RPMI7951 (cell line): ENCODE measurements at regions not wholly inside any gene's neighbourhood (a gene's known extent, or its start where the extent isn't known, plus 50 kb on each side); places are given as distances from the start of the nearest gene placed in this dataset.

ENCODE experiments used
- DNase-seq: peaks from one replicate; pipeline ENCODE4 v3.0.0-alpha.2; 2012; ENCODE audit warnings: low read depth

GRCh38 chr4:163966612-163967011 is 472.1 kb downstream of the TMA16 start:
- DNase-seq: no peak

DNA sequence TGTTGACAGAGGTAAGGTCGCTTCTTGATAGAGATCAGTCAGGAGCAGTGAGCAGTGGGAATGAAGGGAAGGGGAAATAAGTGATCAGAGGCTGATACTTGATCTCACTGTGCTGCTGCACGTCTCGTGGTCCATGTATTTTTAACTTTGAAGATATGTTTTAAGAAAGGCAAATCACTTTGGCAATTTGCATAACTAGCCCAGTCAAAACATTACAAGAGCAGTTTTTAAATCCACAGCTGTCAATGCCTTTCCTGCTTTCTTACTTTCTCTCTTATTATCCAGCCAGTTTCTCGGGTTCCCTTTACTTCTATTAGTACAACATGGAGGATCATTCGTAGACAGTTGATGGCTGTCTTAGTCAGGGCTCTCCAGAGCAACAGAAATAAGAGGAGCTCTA is 472.8 kb downstream of the TMA16 start:
- no peak for DNase-seq

- DNase-seq: no peak
Observed at GRCh38 chr4:163967710-163968109, 473.2 kb downstream of the TMA16 start.

DNA sequence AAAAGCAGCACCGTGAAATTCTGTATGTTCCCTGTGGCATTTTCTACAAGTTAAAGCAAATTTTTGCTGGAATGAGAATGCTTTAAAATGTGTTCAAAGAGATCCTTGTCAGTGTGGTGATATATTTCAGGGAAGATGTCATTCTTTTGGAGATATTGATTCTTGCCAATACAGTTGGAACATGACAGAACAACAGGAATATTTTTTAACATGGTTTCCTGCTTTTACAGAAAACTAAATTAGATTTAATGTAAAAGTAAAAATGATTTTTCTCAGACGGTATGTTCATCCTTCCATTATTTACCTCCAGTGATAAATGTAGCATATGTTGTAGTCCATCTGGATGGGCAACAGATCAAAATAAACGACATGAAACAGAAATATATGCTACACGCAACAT is 474.8 kb downstream of the TMA16 start:
- no peak for DNase-seq

GRCh38 chr4:163976588-163976987 is 482.1 kb downstream of the TMA16 start:
- DNase-seq: no peak

DNA sequence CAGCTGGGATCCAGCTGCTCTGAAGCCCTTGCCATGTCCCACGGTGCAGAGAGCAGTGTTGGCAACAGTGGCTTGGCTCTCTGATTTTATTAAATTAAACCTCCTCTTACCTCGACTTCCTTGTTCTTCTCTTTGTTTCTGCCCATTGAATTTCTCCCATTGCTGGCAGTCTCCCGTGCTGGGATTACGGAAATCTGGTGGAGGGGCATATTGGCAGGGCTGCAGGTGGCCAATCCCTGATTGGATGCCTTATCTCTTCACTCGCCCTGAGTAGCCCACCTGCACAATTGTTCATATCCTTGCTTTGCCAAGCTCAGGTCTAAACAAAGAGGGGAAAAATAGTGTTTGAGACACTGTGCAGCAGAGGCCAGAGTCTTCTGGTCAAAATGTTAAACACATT is 493.9 kb downstream of the TMA16 start:
- no peak for DNase-seq

- no peak for DNase-seq
Observed at GRCh38 chr4:163988865-163989264, 494.4 kb downstream of the TMA16 start.

DNA sequence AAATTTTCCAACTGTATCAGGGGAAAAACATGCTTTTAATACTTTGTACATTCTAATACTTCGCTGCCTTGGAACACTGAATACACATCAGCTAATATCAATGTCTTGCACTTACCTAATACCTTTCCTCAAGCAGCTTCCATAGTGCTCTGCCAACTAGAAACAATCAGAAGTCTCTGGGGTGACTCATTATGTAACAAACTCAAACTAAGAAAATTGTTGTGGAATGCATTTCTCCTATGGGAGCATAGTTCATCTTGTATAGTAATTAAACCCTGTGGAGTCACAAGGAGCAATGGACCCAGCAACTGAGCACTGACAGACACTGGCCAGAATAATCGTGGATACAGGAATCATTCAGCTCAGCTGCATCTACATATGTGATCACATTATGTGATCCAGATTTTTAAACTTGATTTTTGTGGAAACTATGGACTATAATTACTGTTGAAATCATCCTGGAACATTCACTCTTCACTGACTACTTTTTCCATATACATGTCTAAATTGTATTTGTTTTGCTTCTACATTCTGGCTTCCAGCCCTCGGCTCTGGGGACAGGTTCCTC is 496.9 kb downstream of the TMA16 start:
- no peak for DNase-seq

DNA sequence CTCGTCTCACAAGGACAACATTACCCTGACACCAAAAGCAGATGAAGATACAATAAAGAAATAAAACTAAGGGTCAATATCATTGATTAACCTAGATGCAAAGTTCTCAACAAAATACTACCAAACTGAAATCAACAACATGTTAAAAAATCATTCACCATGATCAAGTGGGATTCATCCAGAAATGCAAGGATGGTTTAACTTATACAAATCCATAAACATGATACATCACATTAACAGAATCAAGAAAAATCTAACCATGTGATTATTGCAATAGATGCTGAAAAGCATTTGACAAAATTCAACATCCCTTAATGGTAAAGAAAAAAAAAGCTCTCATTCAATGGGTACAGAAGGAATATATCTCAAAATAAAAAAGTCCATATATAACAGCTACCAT is 514.9 kb downstream of the TMA16 start:
- DNase-seq: no peak

- DNase-seq: no peak
Observed at GRCh38 chr4:164011791-164012190, 517.3 kb downstream of the TMA16 start.

- no peak for DNase-seq
Observed at GRCh38 chr4:164012396-164013027, 518.0 kb downstream of the TMA16 start.

DNA sequence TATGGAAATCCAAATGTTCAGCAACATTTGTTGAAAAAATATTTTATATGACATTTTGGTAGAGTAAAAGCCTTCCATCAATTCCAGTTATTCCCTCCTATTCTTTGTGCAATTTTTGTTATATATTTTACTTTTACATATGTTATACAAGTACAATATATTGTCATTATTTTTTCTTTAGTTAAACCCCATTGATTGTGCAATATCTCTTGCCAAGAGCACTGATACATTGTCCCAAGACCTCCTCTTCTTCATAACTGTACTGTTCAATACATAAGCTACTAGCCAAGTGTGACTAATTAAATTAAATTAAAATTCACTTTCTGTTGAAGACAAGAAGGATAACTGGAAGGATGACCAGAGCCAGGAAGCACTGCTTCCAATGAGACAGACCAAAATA is 527.5 kb downstream of the TMA16 start:
- no peak for DNase-seq

DNA sequence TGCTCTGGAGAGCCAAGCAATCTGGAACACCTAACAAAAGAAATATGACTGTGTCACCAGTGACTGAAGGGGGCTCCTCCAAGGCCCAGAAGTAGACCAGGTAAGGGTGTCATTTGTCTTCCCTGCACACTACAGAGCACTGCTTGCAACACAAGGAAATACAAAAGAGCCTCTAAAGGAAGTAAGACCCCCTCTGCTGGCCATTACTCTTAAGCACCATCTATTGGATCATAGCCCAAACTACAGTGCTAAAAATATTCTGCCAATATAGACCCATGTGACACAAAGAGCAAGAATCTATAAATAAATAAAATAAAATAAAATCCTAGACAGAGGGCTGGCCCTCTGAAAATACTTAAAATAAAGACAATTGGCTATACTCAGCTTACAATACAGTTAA is 528.7 kb downstream of the TMA16 start:
- no peak for DNase-seq

DNA sequence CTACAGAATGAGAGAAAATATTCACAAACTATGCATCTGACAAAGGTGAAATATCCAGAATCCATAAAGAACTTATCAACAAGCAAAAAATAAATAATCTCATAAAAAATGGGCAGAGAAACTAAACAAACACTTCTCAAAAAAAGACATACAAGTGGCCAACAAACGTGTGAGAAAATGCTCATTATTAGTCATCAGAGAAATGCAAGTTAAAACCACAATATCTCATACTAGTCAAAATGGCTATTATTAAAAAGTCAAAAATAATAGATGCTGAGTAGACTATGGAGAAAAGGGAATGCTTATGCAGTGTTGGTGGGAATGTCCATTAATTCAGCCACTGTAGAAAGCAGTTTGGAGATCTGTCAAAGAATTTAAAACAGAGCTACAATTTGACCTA is 533.3 kb downstream of the TMA16 start:
- no peak for DNase-seq

DNA sequence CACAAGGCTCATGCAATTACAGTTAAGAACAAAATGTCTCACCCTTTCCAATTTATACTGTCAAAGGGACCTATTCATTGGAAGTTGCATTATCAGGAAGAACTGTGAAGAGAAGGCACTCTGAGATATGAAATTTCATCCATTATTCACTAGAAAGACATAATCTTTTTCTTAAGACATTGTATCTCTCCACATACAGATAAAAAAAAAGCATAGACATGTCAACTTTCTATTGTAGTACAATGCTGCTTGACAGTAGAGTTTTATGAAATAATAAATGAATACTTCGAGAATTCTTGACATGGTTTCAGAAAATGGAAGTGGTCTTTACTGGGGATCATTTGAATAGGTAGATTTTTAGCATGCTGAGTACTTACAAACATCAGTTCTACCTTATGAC is 545.0 kb downstream of the TMA16 start:
- DNase-seq: no peak

GRCh38 chr4:164056426-164057142 is 562.1 kb downstream of the TMA16 start:
- no peak for DNase-seq

GRCh38 chr4:164058776-164059445 is 564.4 kb downstream of the TMA16 start:
- no peak for DNase-seq

DNA sequence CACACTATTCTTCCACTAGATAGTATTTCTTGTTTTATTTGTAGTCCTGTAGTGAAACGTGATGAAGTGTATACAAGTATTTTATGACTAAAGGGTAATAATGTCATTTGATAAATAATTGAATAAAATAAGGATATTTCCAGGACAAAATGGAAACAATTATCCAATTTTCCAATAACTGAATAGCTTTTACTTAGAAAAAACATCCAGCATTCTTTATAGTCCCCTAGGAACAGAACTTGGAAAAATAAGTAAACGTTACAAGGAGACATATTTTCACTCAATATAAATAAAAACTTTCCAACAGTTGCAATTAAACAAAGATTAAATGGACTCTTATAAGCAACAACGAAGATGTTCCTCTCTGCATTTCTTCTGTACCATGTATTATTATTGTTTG is 566.0 kb downstream of the TMA16 start:
- no peak for DNase-seq

DNA sequence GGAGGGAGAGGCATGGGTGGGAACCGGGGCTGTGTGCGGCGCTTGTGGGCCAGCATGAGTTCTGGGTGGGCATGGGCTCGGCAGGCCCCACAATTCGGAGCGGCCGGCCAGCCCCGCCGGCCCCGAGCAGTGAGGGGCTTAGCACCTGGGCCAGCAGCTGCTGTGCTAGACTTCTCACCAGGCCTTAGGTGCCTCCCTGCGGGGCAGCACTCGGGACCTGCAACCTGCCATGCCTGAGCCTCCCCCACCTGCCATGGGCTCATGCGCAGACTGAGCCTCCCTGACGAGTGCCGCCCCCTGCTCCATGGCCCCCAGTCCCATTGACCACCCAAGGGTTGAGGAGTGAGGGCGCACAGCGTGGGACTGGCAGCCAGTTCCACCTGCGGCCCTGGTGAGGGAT is 573.9 kb downstream of the TMA16 start:
- no peak for DNase-seq

DNA sequence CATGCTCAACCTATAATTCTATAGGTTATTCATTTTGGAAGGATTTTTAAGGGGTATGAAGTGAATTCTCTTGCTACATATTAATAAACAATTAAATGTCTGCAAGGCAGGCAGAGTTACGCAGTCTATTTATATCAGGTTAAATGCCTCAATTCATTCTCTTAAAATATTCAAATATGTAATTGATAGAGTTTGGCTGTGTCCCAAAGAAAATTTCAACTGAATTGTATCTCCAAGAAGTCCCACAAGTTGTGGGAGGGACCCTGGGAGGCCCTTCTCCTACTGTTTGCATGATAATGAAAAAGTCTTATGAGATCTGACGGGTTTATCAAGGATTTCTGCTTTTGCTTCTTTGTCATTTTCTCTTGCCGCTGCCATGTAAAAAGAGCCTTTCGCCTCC is 576.1 kb downstream of the TMA16 start:
- no peak for DNase-seq

GRCh38 chr4:164081371-164081770 is 586.9 kb downstream of the TMA16 start:
- no peak for DNase-seq

GRCh38 chr4:164081801-164082200 is 587.3 kb downstream of the TMA16 start:
- no peak for DNase-seq

DNA sequence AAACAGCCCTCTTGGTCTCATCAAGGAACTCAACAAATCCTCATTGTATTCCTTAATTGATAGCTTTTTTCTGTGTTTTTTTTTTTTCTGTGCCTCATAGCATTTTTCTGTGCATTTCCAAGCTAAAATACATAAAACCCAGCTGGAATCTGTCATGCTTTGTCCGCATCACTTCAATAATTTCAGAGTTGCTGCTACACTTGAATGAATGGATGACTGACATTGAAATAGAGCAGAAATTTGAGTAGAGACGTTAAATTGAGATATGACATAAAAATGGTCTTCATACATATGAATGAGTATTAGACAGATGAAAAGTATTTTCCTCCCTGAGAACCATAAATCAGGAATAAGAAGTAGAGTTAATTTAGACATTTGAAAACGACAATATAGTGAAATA is 593.2 kb downstream of the TMA16 start:
- no peak for DNase-seq
